HG02571 (cell line): ENCODE measurements at regions not wholly inside any gene's neighbourhood (a gene's known extent, or its start where the extent isn't known, plus 50 kb on each side); places are given as distances from the start of the nearest gene placed in this dataset.
"Not testable (repeated sequence)": the region's sequence is repeated elsewhere in the genome, so short reads cannot be mapped to it uniquely, and the experiment has no call there.

Experiments
- ATAC-seq: cut with Tn5 transposase; IDR thresholded peaks from one replicate; pipeline ENCODE4 v1.9.1; 2021; ENCODE audit warnings: mild to moderate bottlenecking, moderate library complexity; ENCODE audit not compliant: unreplicated experiment

- not testable (repeated sequence) for ATAC-seq
Observed at GRCh38 chr14:40954448-40955130, 652.1 kb upstream of the LRFN5 start.

- ATAC-seq: no peak
Observed at GRCh38 chr14:40944521-40944920, 662.2 kb upstream of the LRFN5 start.

GRCh38 chr14:40936861-40937260 is 669.8 kb upstream of the LRFN5 start:
- no peak for ATAC-seq

- ATAC-seq: no peak
Observed at GRCh38 chr14:40920380-40920779, 686.3 kb upstream of the LRFN5 start.

- ATAC-seq: no peak
Observed at GRCh38 chr14:40911141-40911540, 695.5 kb upstream of the LRFN5 start.

GRCh38 chr14:40909906-40910305 is 696.8 kb upstream of the LRFN5 start:
- ATAC-seq: no peak

- no peak for ATAC-seq
Observed at GRCh38 chr14:40903709-40904108, 703.0 kb upstream of the LRFN5 start.

GRCh38 chr14:40899435-40899834 is 707.2 kb upstream of the LRFN5 start:
- no peak for ATAC-seq

- no peak for ATAC-seq
Observed at GRCh38 chr14:40894846-40895245, 711.8 kb upstream of the LRFN5 start.

- ATAC-seq: no peak
Observed at GRCh38 chr14:40889126-40889525, 717.5 kb upstream of the LRFN5 start.

- no peak for ATAC-seq
Observed at GRCh38 chr14:40887912-40888311, 718.8 kb upstream of the LRFN5 start.

- ATAC-seq: no peak
Observed at GRCh38 chr14:40870252-40870651, 736.4 kb upstream of the LRFN5 start.

- ATAC-seq: no peak
Observed at GRCh38 chr14:40859055-40859454, 747.6 kb upstream of the LRFN5 start.

- no peak for ATAC-seq
Observed at GRCh38 chr14:40855343-40855742, 751.3 kb upstream of the LRFN5 start.

GRCh38 chr14:40850191-40850590 is 756.5 kb upstream of the LRFN5 start:
- ATAC-seq: no peak

- no peak for ATAC-seq
Observed at GRCh38 chr14:40847480-40847879, 759.2 kb upstream of the LRFN5 start.

GRCh38 chr14:40842816-40843215 is 763.9 kb upstream of the LRFN5 start:
- ATAC-seq: no peak

- no peak for ATAC-seq
Observed at GRCh38 chr14:40841886-40842285, 764.8 kb upstream of the LRFN5 start.

GRCh38 chr14:40838601-40839000 is 768.1 kb upstream of the LRFN5 start:
- no peak for ATAC-seq

GRCh38 chr14:40806471-40806870 is 800.2 kb upstream of the LRFN5 start:
- ATAC-seq: no peak

GRCh38 chr14:40796168-40796567 is 810.5 kb upstream of the LRFN5 start:
- ATAC-seq: no peak

- no peak for ATAC-seq
Observed at GRCh38 chr14:40784860-40785259, 821.8 kb upstream of the LRFN5 start.

GRCh38 chr14:40762685-40763084 is 844.0 kb upstream of the LRFN5 start:
- no peak for ATAC-seq
